Panc1 (cell line): ENCODE measurements at regions not wholly inside any gene's neighbourhood (a gene's known extent, or its start where the extent isn't known, plus 50 kb on each side); places are given as distances from the start of the nearest gene placed in this dataset.

ENCODE experiments used
- ATAC-seq: fragments of 200-7000 bp; cut with Tn5 transposase; 2 replicates; pipeline ENCODE4 v1.9.1; 2020; ENCODE audit warnings: mild to moderate bottlenecking, moderate library complexity
- BruUV-seq: library from RNA; stranded (reverse); fragments of 400-500 nt; replicated peaks from 2 replicates; lab custom pipeline; 2021; lab: Mats Ljungman, UMichigan
- CTCF ChIA-PET: fragments of 300-600 bp; sonication (Branson Sonifier 250); formaldehyde crosslinking; loops from one replicate; lab custom pipeline; 2022; ENCODE audit warnings: antibody characterized with exemption; lab: Charles Lee
- POLR2A ChIA-PET: fragments of 300-600 bp; sonication (Branson Sonifier 250); formaldehyde crosslinking; loops from one replicate; lab custom pipeline; 2022; ENCODE audit warnings: antibody characterized with exemption; lab: Charles Lee
- DNase-seq: peaks from one replicate; pipeline ENCODE4 v3.0.0-alpha.2; 2010; ENCODE audit warnings: low read depth, low spot score
- H3K27ac ChIP-seq: 2 replicates; pipeline ENCODE4 v1.5.1; 2011; ENCODE audit warnings: mild to moderate bottlenecking, low read length, inconsistent platforms
- H3K27me3 ChIP-seq: fragments of 200-500 bp; sonication (Bioruptor generic); 2 replicates; pipeline ENCODE4 v1.6.0; 2014; ENCODE audit warnings: low read length, inconsistent platforms; ENCODE audit not compliant: control insufficient read depth, insufficient read depth
- H3K36me3 ChIP-seq: fragments of 200-500 bp; sonication (Bioruptor generic); 2 replicates; pipeline ENCODE4 v1.5.1; 2014; ENCODE audit warnings: inconsistent platforms, mild to moderate bottlenecking, low read length, moderate library complexity; ENCODE audit not compliant: control insufficient read depth, insufficient read depth
- H3K4me1 ChIP-seq: 2 replicates; pipeline ENCODE4 v1.5.1; 2011; ENCODE audit warnings: inconsistent platforms, mild to moderate bottlenecking, low read length, moderate library complexity; ENCODE audit not compliant: control insufficient read depth, insufficient read depth
- H3K4me3 ChIP-seq, 2 experiments: 2 replicates each; pipeline ENCODE4 v1.5.1; 2011 to 2012; ENCODE audit warnings: low read depth in 2 of 2, low read length in 2 of 2, mild to moderate bottlenecking in 2 of 2, inconsistent platforms in 1 of 2, moderate library complexity in 1 of 2
- H3K9me3 ChIP-seq: fragments of 200-500 bp; sonication (Bioruptor generic); 2 replicates; pipeline ENCODE4 v1.5.1; 2014; ENCODE audit warnings: low read depth, mild to moderate bottlenecking, inconsistent platforms, low read length, moderate library complexity; ENCODE audit not compliant: control insufficient read depth, insufficient read depth
- CTCF ChIP-seq: fragments of 450-650 bp; IDR thresholded peaks from 2 replicates; pipeline ENCODE4 v1.5.1; 2017; ENCODE audit warnings: mild to moderate bottlenecking
- POLR2AphosphoS5 ChIP-seq: IDR thresholded peaks from 2 replicates; pipeline ENCODE4 v1.6.1; 2012; ENCODE audit warnings: mild to moderate bottlenecking, low read depth, low read length, moderate library complexity
- REST ChIP-seq, 2 experiments: IDR thresholded peaks; 2 replicates each; pipeline ENCODE4 v1.6.1; 2011 to 2012; ENCODE audit warnings: low read depth in 2 of 2, control low read depth in 1 of 2, low read length in 1 of 2, mild to moderate bottlenecking in 1 of 2, moderate library complexity in 1 of 2; ENCODE audit not compliant: insufficient read depth in 1 of 2
- SIN3A ChIP-seq: IDR thresholded peaks from 2 replicates; pipeline ENCODE4 v1.6.1; 2012; ENCODE audit warnings: low read depth, mild to moderate bottlenecking, low read length, moderate library complexity, borderline replicate concordance; ENCODE audit not compliant: insufficient read depth
- TCF7L2 ChIP-seq: IDR thresholded peaks from 2 replicates; pipeline ENCODE4 v1.6.1; 2011; ENCODE audit warnings: mild to moderate bottlenecking, low read depth, low read length, inconsistent platforms
- in situ Hi-C: cut with HindIII; loops from 2 replicates; pipeline ENCODE4 v1.10.0; 2016; ENCODE audit warnings: low sequenced_read_pairs, low pct_unique_long_range_greater_than_20kb
- intact Hi-C: fragments of 100-400 bp; cut with micrococcal nuclease; formaldehyde crosslinking; loops from one replicate; pipeline ENCODE4 v1.10.0; 2022; ENCODE audit not compliant: unreplicated experiment

GRCh38 chr1:182129398-182129797 is 67.9 kb upstream of the ZNF648 start:
- no peaks in the 10 kb centered on the region for H3K9me3 ChIP-seq
- H3K27me3 ChIP-seq, result no peaks in the 10 kb centered on the region
- intact Hi-C loops, result no loop called here
- ChIA-PET CTCF (no interaction called here), POLR2A (no interaction called here)
- DNase-seq (no peak), ATAC-seq (no peak)
- TF ChIP-seq POLR2AphosphoS5 (no peak), TCF7L2 (no peak), CTCF (no peak)
- no peak overlapping the region for H3K4me3 ChIP-seq
- in situ Hi-C loops, result no loop called here
- no peaks in the 10 kb centered on the region for H3K4me1 ChIP-seq
- H3K36me3 ChIP-seq, result no peaks in the 10 kb centered on the region
- BruUV-seq, result no TSS peak
- H3K27ac ChIP-seq, result no peak overlapping the region

GRCh38 chr1:182128502-182128901 is 67.0 kb upstream of the ZNF648 start:
- no peaks in the 10 kb centered on the region for H3K36me3 ChIP-seq
- TF ChIP-seq TCF7L2 (no peak), SIN3A (no peak), REST (IDR thresholded peaks at IDR 0.05; ENCODE audit: insufficient read depth in 1 of 2, low read depth in 2 of 2, low read length in 1 of 2) (no peak), CTCF (no peak), POLR2AphosphoS5 (no peak)
- no peak overlapping the region for H3K27ac ChIP-seq
- H3K4me3 ChIP-seq, result no peak overlapping the region
- BruUV-seq, result no TSS peak
- H3K9me3 ChIP-seq, result no peaks in the 10 kb centered on the region
- intact Hi-C loops (no loop called here), in situ Hi-C loops (no loop called here)
- ChIA-PET CTCF (no interaction called here), POLR2A (no interaction called here)
- no peaks in the 10 kb centered on the region for H3K27me3 ChIP-seq
- H3K4me1 ChIP-seq, result no peaks in the 10 kb centered on the region
- DNase-seq (no peak), ATAC-seq (no peak)

GRCh38 chr1:182127656-182128055 is 66.1 kb upstream of the ZNF648 start:
- H3K36me3 ChIP-seq, result no peaks in the 10 kb centered on the region
- POLR2A ChIA-PET, result no interaction called here
- no TSS peak for BruUV-seq
- no peaks in the 10 kb centered on the region for H3K4me1 ChIP-seq
- no peak overlapping the region for H3K4me3 ChIP-seq
- TF ChIP-seq SIN3A (no peak), POLR2AphosphoS5 (no peak), TCF7L2 (no peak), CTCF (no peak), REST (IDR thresholded peaks at IDR 0.05; ENCODE audit: insufficient read depth in 1 of 2, low read depth in 2 of 2, low read length in 1 of 2) (no peak)
- in situ Hi-C loops (no loop called here), intact Hi-C loops (no loop called here)
- H3K27me3 ChIP-seq, result no peaks in the 10 kb centered on the region
- no peaks in the 10 kb centered on the region for H3K9me3 ChIP-seq
- DNase-seq, result no peak
- no peak for ATAC-seq
- CTCF ChIA-PET, result no interaction called here
- H3K27ac ChIP-seq, result no peak overlapping the region
